Naive B cell (primary cell): ENCODE measurements at regions not wholly inside any gene's neighbourhood (a gene's known extent, or its start where the extent isn't known, plus 50 kb on each side); places are given as distances from the start of the nearest gene placed in this dataset.

Experiments
- ATAC-seq, 2 donors: fragments of 150-1000 bp; cut with Tn5 transposase; 2 replicates each; pipeline ENCODE4 v1.10.0; 2021; ENCODE audit warnings: low read depth in 2 of 2, mild to moderate bottlenecking in 2 of 2, moderate library complexity in 2 of 2
- DNase-seq: peaks from one replicate; pipeline ENCODE4 v3.0.0; 2022
- H3K27ac Mint-ChIP-seq, 6 donors: one replicate each; pipeline ENCODE4 v1.8.0; 2020 to 2022; ENCODE audit warnings: mild to moderate bottlenecking in 6 of 6, mixed read lengths in 6 of 6, moderate library complexity in 5 of 6, inconsistent platforms in 2 of 6
- H3K27me3 Mint-ChIP-seq, 3 donors: one replicate each; pipeline ENCODE4 v1.8.0; 2021 to 2022; ENCODE audit warnings: mixed read lengths in 3 of 3, mild to moderate bottlenecking in 1 of 3
- H3K36me3 Mint-ChIP-seq, 2 donors: one replicate each; pipeline ENCODE4 v1.8.0; 2020 to 2022; ENCODE audit warnings: mixed read lengths in 2 of 2, inconsistent platforms in 1 of 2, mild to moderate bottlenecking in 1 of 2
- H3K4me1 Mint-ChIP-seq, 3 donors: one replicate each; pipeline ENCODE4 v1.8.0; 2020 to 2022; ENCODE audit warnings: mixed read lengths in 3 of 3, inconsistent platforms in 1 of 3, mild to moderate bottlenecking in 1 of 3, moderate library complexity in 1 of 3
- H3K4me3 Mint-ChIP-seq, 8 donors: one replicate each; pipeline ENCODE4 v1.8.0; 2020 to 2022; ENCODE audit warnings: mild to moderate bottlenecking in 8 of 8, mixed read lengths in 8 of 8, moderate library complexity in 8 of 8, inconsistent platforms in 2 of 8
- H3K9me3 Mint-ChIP-seq, 7 donors: one replicate each; pipeline ENCODE4 v1.8.0; 2020 to 2022; ENCODE audit warnings: mixed read lengths in 7 of 7, mild to moderate bottlenecking in 5 of 7, inconsistent platforms in 2 of 7, moderate library complexity in 1 of 7

GRCh38 chr7:41501006-41501405 is 201.9 kb downstream of the INHBA start:
- Mint-ChIP-seq H3K27ac (no peak overlapping the region), H3K4me1 (no peaks in the 10 kb centered on the region), H3K4me3 (no peak overlapping the region), H3K27me3 (peaks cover 0 to 6% (median 0%) of the 10 kb centered on the region in 3 donors), H3K9me3 (no peaks in the 10 kb centered on the region), H3K36me3 (no peaks in the 10 kb centered on the region)
- DNase-seq (no peak), ATAC-seq (no peak)

- Mint-ChIP-seq H3K27me3 (no peaks in the 10 kb centered on the region), H3K27ac (no peak overlapping the region), H3K36me3 (no peaks in the 10 kb centered on the region), H3K4me1 (no peaks in the 10 kb centered on the region), H3K9me3 (no peaks in the 10 kb centered on the region), H3K4me3 (no peak overlapping the region)
- ATAC-seq (no peak), DNase-seq (no peak)
Observed at GRCh38 chr7:41492603-41493002, 210.3 kb downstream of the INHBA start.

- DNase-seq (no peak), ATAC-seq (no peak)
- no peak overlapping the region for H3K27ac Mint-ChIP-seq
- H3K9me3 Mint-ChIP-seq = no peaks in the 10 kb centered on the region
- H3K4me1 Mint-ChIP-seq = no peaks in the 10 kb centered on the region
- no peaks in the 10 kb centered on the region for H3K27me3 Mint-ChIP-seq
- H3K4me3 Mint-ChIP-seq = no peak overlapping the region
- no peaks in the 10 kb centered on the region for H3K36me3 Mint-ChIP-seq
Observed at GRCh38 chr7:41491883-41492471, 210.9 kb downstream of the INHBA start.

DNA sequence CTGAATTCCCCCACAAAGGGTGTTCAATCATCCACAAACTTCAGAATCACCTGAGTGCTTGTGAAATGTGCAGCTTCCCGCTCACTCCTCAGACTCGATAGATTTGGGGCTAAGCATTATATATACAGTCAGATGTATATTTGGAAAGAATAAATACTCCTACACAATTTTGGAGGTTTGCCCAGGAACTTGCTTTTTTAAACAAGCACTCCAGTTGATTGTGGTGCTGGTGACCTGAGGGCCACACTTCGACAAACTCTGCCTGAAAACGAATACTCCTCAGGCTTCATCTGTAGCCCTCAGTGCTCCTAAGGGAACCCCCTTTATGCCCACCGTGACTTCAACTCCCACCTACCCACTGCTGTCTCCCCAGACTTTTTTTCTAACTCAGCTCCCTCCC is 211.6 kb downstream of the INHBA start:
- Mint-ChIP-seq H3K27ac (no peak overlapping the region), H3K36me3 (no peaks in the 10 kb centered on the region), H3K4me3 (no peak overlapping the region), H3K9me3 (no peaks in the 10 kb centered on the region), H3K4me1 (no peaks in the 10 kb centered on the region), H3K27me3 (no peaks in the 10 kb centered on the region)
- no peak for ATAC-seq
- no peak for DNase-seq

GRCh38 chr7:41489885-41490284 is 213.0 kb downstream of the INHBA start:
- no peak overlapping the region for H3K27ac Mint-ChIP-seq
- DNase-seq (no peak), ATAC-seq (no peak)
- H3K4me1 Mint-ChIP-seq = no peaks in the 10 kb centered on the region
- no peaks in the 10 kb centered on the region for H3K9me3 Mint-ChIP-seq
- no peaks in the 10 kb centered on the region for H3K36me3 Mint-ChIP-seq
- H3K4me3 Mint-ChIP-seq = no peak overlapping the region
- no peaks in the 10 kb centered on the region for H3K27me3 Mint-ChIP-seq

GRCh38 chr7:41487229-41487940 is 215.5 kb downstream of the INHBA start:
- Mint-ChIP-seq H3K27ac (no peak overlapping the region), H3K36me3 (no peaks in the 10 kb centered on the region), H3K4me1 (no peaks in the 10 kb centered on the region), H3K4me3 (no peak overlapping the region), H3K9me3 (no peaks in the 10 kb centered on the region), H3K27me3 (no peaks in the 10 kb centered on the region)
- no peak for ATAC-seq
- no peak for DNase-seq

DNA sequence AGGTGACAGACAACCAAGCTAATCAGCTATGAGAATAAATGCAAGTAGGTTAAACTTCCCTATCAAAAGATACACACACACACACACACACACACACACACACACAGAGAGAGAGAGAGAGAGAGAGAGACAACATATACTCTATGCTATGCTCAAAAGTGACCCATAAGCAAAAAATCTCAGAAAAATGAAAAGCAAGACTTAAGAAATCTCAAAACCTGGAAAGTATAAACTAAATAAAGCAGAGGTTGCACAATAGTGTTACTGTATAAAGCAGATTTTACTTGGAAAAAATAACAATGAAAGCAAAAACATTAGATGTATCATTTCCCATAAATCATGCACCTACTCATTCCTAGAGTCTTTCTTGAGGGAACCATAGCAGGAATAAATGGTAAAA is 221.5 kb downstream of the INHBA start:
- H3K9me3 Mint-ChIP-seq = peaks cover 0 to 4% (median 0%) of the 10 kb centered on the region in 7 donors
- H3K36me3 Mint-ChIP-seq = no peaks in the 10 kb centered on the region
- no peak overlapping the region for H3K27ac Mint-ChIP-seq
- no peaks in the 10 kb centered on the region for H3K27me3 Mint-ChIP-seq
- H3K4me3 Mint-ChIP-seq = no peak overlapping the region
- no peak for ATAC-seq
- H3K4me1 Mint-ChIP-seq = peaks cover 8 to 14% (median 9%) of the 10 kb centered on the region in 3 donors
- DNase-seq = no peak

DNA sequence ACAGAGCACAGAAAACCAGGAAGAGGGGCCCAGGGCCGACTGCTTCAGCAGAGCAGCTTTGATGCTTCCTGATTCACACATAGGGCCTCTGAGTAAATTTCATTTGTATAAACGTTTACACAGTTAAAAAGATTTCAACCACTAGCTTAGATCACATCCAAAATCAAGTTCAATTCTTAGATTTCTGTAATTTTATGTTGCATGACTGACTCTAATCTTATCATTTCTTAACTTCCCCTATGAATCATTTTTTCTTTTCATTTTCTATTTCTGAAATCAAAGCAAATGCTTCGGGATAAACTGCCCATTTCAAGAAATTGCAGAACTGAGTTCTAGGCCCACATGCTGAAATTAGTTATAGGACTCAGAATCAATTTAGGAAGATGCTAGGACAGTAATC is 224.7 kb downstream of the INHBA start:
- Mint-ChIP-seq H3K4me3 (peak overlapping the region in 1 of 8 donors; percentile 7), H3K27me3 (no peaks in the 10 kb centered on the region), H3K4me1 (peaks cover 9 to 21% (median 17%) of the 10 kb centered on the region in 3 donors), H3K9me3 (peaks cover 0 to 4% (median 0%) of the 10 kb centered on the region in 7 donors), H3K36me3 (no peaks in the 10 kb centered on the region), H3K27ac (peak overlapping the region in 1 of 6 donors; percentile 26)
- DNase-seq (no peak), ATAC-seq (peak; percentile 35 to 47)

- ATAC-seq = no peak
- Mint-ChIP-seq H3K4me1 (peaks cover 9 to 21% (median 13%) of the 10 kb centered on the region in 3 donors), H3K36me3 (no peaks in the 10 kb centered on the region), H3K27ac (peak overlapping the region in 1 of 6 donors; percentile 51), H3K27me3 (no peaks in the 10 kb centered on the region), H3K9me3 (peaks cover 0 to 4% (median 0%) of the 10 kb centered on the region in 7 donors), H3K4me3 (no peak overlapping the region)
- DNase-seq = no peak
Observed at GRCh38 chr7:41476460-41476803, 226.5 kb downstream of the INHBA start.

- H3K4me3 Mint-ChIP-seq = no peak overlapping the region
- DNase-seq (no peak), ATAC-seq (no peak)
- H3K4me1 Mint-ChIP-seq = peaks cover 9 to 21% (median 9%) of the 10 kb centered on the region in 3 donors
- H3K36me3 Mint-ChIP-seq = no peaks in the 10 kb centered on the region
- peaks cover 0 to 4% (median 0%) of the 10 kb centered on the region in 3 donors for H3K27me3 Mint-ChIP-seq
- H3K27ac Mint-ChIP-seq = peak overlapping the region in 1 of 6 donors; percentile 51
- peaks cover 0 to 4% (median 0%) of the 10 kb centered on the region in 7 donors for H3K9me3 Mint-ChIP-seq
Observed at GRCh38 chr7:41475801-41476459, 227.0 kb downstream of the INHBA start.

DNA sequence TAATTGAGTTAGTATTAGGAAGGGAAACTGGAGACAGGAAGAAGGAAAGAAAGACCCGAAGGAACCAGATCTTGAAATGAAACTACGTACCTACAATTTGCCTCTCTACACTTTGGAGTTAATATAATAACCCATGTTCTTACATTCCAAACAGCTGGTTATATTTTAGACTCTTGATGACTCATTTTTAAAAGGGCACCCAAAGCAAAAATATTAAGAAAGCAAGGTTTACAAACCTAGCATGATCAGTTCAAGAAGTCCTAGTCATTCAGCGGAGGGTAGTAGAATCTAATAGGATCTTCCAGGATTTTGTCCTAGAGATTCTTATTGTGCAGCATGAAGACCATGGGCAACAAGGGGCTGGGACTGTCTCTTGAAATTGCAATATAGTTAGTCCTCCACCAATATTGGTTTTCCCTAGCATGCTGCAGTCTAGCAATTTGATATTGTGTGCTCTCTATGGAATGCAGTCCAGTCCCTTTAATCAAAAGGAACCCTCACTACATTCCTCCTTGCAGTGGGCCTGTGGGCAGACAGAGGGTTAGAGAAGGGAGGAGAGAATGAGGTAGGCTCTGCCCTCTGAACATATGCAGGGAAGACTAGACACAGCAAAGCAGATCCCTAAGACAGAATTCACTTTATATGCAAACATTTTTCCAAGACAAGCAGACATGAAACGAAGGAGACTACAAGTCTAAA is 230.3 kb downstream of the INHBA start:
- Mint-ChIP-seq H3K4me3 (no peak overlapping the region), H3K36me3 (no peaks in the 10 kb centered on the region)

DNA sequence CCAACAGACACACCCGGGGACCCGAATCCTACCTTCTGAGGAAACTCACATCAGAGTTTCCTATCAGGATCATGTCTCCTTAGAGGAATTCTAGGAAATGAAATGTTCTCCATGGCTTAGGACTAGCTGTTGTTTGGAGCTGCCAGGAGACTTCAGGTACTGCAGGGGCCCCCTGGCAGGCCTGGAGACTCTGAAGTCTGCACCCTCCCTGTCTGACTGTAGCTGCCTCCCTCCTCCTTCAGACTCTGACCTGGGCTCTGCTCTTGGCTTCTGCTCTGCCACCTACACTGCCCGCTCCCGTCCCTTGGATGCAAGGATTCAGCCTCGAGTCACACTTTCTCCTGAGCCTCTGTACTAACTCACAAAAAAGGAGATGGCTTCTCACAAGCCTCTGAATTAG is 232.8 kb downstream of the INHBA start:
- no peaks in the 10 kb centered on the region for H3K4me1 Mint-ChIP-seq
- no peak for ATAC-seq
- H3K4me3 Mint-ChIP-seq = no peak overlapping the region
- H3K27me3 Mint-ChIP-seq = peaks cover 0 to 8% (median 4%) of the 10 kb centered on the region in 3 donors
- H3K9me3 Mint-ChIP-seq = no peaks in the 10 kb centered on the region
- DNase-seq = no peak
- no peaks in the 10 kb centered on the region for H3K36me3 Mint-ChIP-seq
- no peak overlapping the region for H3K27ac Mint-ChIP-seq

More for the DNA sequence above, 230.3 kb downstream of the INHBA start:
- Mint-ChIP-seq H3K4me1 (peaks cover 4 to 11% (median 9%) of the 10 kb centered on the region in 3 donors), H3K27me3 (peaks cover 0 to 4% (median 3%) of the 10 kb centered on the region in 3 donors), H3K9me3 (no peaks in the 10 kb centered on the region), H3K27ac (no peak overlapping the region)
- ATAC-seq (no peak), DNase-seq (no peak)

DNA sequence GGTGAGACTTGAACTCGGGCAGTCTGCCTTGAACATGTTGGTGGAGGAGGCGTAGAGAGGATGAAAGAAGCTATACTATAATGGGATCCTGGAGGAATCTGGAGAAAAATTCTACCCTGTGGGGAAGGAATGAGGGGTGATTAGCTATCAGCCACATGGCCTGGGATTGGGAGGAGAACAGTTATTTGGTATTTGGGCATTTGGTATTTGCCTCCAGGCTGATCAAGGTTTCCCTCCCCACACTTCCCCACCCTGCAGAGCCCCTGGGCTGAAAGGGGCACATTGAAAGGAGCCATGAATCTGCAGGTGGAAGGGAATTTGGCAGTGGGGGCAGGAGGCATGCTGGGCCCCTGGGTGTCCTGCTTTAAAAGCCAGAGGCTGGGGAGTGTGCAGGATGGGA is 235.3 kb downstream of the INHBA start:
- Mint-ChIP-seq H3K4me1 (no peaks in the 10 kb centered on the region), H3K27ac (no peak overlapping the region), H3K36me3 (no peaks in the 10 kb centered on the region), H3K27me3 (peaks cover 0 to 8% (median 7%) of the 10 kb centered on the region in 3 donors), H3K9me3 (no peaks in the 10 kb centered on the region), H3K4me3 (no peak overlapping the region)
- DNase-seq (no peak), ATAC-seq (no peak)
